GM12878 (cell line): ENCODE measurements at regions not wholly inside any gene's neighbourhood (a gene's known extent, or its start where the extent isn't known, plus 50 kb on each side); places are given as distances from the start of the nearest gene placed in this dataset.

Experiments used
- ATAC-seq: fragments of 200-7000 bp; cut with Tn5 transposase; 3 replicates; pipeline ENCODE4 v1.9.1; 2020; ENCODE audit warnings: mild to moderate bottlenecking, moderate library complexity
- BruUV-seq: library from RNA; stranded (reverse); fragments of 400-500 nt; replicated peaks from 2 replicates; lab custom pipeline; 2021; lab: Mats Ljungman, UMichigan
- CTCF ChIA-PET: fragments of 300-600 bp; sonication (Branson Sonifier 250); formaldehyde crosslinking; extraction: SDS; loops from one replicate; lab custom pipeline; 2021; ENCODE audit warnings: inconsistent platforms; lab: Yijun Ruan, JAX
- POLR2A ChIA-PET: fragments of 350-600 bp; formaldehyde crosslinking; extraction: SDS; loops from one replicate; lab custom pipeline; 2021; ENCODE audit warnings: inconsistent platforms; lab: Charles Lee
- RAD21 ChIA-PET: fragments of 300-600 bp; sonication (Branson Sonifier 250); formaldehyde crosslinking; loops from one replicate; lab custom pipeline; 2023; ENCODE audit warnings: antibody characterized with exemption; ENCODE audit not compliant: unreplicated experiment; lab: Charles Lee
- SMC1A ChIA-PET: fragments of 300-600 bp; sonication (Branson Sonifier 250); formaldehyde crosslinking; loops from one replicate; lab custom pipeline; 2023; ENCODE audit not compliant: unreplicated experiment, uncharacterized antibody; lab: Charles Lee
- DNase-seq: peaks from one replicate; pipeline ENCODE4 v3.0.0-alpha.2; 2011; ENCODE audit warnings: low read depth, low spot score
- FAIRE-seq: peaks from 3 replicates; lab custom pipeline; 2011; peaks lifted over from hg19 to GRCh38; lab: Jason Lieb, UNC
- H2AFZ ChIP-seq: 2 replicates; pipeline ENCODE4 v1.6.0; 2011; ENCODE audit warnings: low read depth, low read length, control low read depth; ENCODE audit not compliant: control insufficient read depth
- H3K27ac ChIP-seq: 2 replicates; pipeline ENCODE4 v1.5.1; 2011; ENCODE audit warnings: control low read depth; ENCODE audit not compliant: control insufficient read depth, insufficient read depth
- H3K27me3 ChIP-seq, 2 experiments: replicated peaks in 1 of 2; 2 replicates each; pipeline versions ENCODE4 v1.6.0 to v1.6.1; 2011; ENCODE audit warnings: low read length in 1 of 2; ENCODE audit not compliant: control insufficient read depth in 2 of 2, insufficient read depth in 2 of 2
- H3K36me3 ChIP-seq, 2 experiments: 2 replicates each; pipeline ENCODE4 v1.5.1; 2011; ENCODE audit warnings: low read length in 1 of 2; ENCODE audit not compliant: control insufficient read depth in 2 of 2, insufficient read depth in 2 of 2
- H3K4me1 ChIP-seq: 2 replicates; pipeline ENCODE4 v1.6.1; 2011; ENCODE audit warnings: mild to moderate bottlenecking, low read length, moderate library complexity, mixed read lengths; ENCODE audit not compliant: control insufficient read depth, insufficient read depth
- H3K4me2 ChIP-seq: 2 replicates; pipeline ENCODE4 v1.6.0; 2011; ENCODE audit warnings: control low read depth; ENCODE audit not compliant: control insufficient read depth, insufficient read depth
- H3K4me3 ChIP-seq: fragments of 200-600 bp; sonication (generic); 2 replicates; pipeline ENCODE4 v1.5.1; 2016
- H3K79me2 ChIP-seq: 2 replicates; pipeline ENCODE4 v1.6.0; 2011; ENCODE audit warnings: low read length; ENCODE audit not compliant: control insufficient read depth, insufficient read depth
- H3K9ac ChIP-seq: 2 replicates; pipeline ENCODE4 v1.8.0; 2011; ENCODE audit warnings: low read length, control low read depth, mixed read lengths; ENCODE audit not compliant: control insufficient read depth, insufficient read depth
- H3K9me3 ChIP-seq: replicated peaks from 3 replicates; pipeline ENCODE4 v1.5.1; 2011; ENCODE audit warnings: mild to moderate bottlenecking, low read length; ENCODE audit not compliant: control insufficient read depth, insufficient read depth
- H4K20me1 ChIP-seq: 2 replicates; pipeline ENCODE4 v1.6.0; 2011; ENCODE audit not compliant: control insufficient read depth, insufficient read depth
- CBX5 ChIP-seq: sonication (generic); IDR thresholded peaks from 2 replicates; pipeline ENCODE4 v1.6.1; 2016; ENCODE audit warnings: low read depth, moderate library complexity, mild to moderate bottlenecking, inconsistent platforms
- E2F8 ChIP-seq: fragments of 450-650 bp; IDR thresholded peaks from 2 replicates; pipeline ENCODE4 v1.6.1; 2018; ENCODE audit warnings: mild to moderate bottlenecking, low read depth, moderate library complexity; ENCODE audit not compliant: partially characterized antibody
- EGR1 ChIP-seq, 2 experiments: IDR thresholded peaks; 1 replicate in 1 of 2; 2 replicates in 1 of 2; pipeline ENCODE4 v1.6.1; 2011 to 2012; ENCODE audit warnings: low read depth in 2 of 2, low read length in 2 of 2, borderline replicate concordance in 1 of 2, mild to moderate bottlenecking in 1 of 2, moderate library complexity in 1 of 2
- GABPA ChIP-seq: IDR thresholded peaks from 2 replicates; pipeline ENCODE4 v1.6.1; 2014; ENCODE audit warnings: antibody characterized with exemption, low read depth, mild to moderate bottlenecking, inconsistent platforms
- IKZF2 ChIP-seq, 2 experiments: fragments of 450-650 bp; IDR thresholded peaks; 2 replicates each; pipeline ENCODE4 v1.6.1; 2017; ENCODE audit warnings: mild to moderate bottlenecking in 2 of 2, moderate library complexity in 2 of 2
- MYB ChIP-seq: fragments of 150-350 bp; IDR thresholded peaks from 2 replicates; pipeline ENCODE4 v1.6.1; 2014; ENCODE audit warnings: mild to moderate bottlenecking, low read depth, low read length, borderline replicate concordance
- NFYA ChIP-seq: IDR thresholded peaks from 2 replicates; pipeline ENCODE4 v1.6.1; 2011; ENCODE audit warnings: low read depth, mild to moderate bottlenecking, low read length, improper control_type of control experiment, borderline replicate concordance
- NR2C1 ChIP-seq: fragments of 450-650 bp; IDR thresholded peaks from 2 replicates; pipeline ENCODE4 v1.6.1; 2017; ENCODE audit warnings: antibody characterized with exemption, mild to moderate bottlenecking, moderate library complexity
- POLR2AphosphoS2 ChIP-seq: IDR thresholded peaks from 2 replicates; pipeline ENCODE4 v1.6.1; 2011; ENCODE audit warnings: low read depth, mild to moderate bottlenecking, low read length, improper control_type of control experiment, moderate library complexity
- RBBP5 ChIP-seq: fragments of 200-600 bp; sonication (generic); conservative IDR thresholded peaks from 2 replicates; pipeline ENCODE4 v1.6.1; 2016
- SREBF2 ChIP-seq: IDR thresholded peaks from 2 replicates; pipeline ENCODE4 v1.6.1; 2012; ENCODE audit warnings: mild to moderate bottlenecking, low read length
- SUPT20H ChIP-seq: IDR thresholded peaks from 2 replicates; pipeline ENCODE4 v1.6.1; 2011; ENCODE audit warnings: low read depth, mild to moderate bottlenecking, low read length, moderate library complexity, borderline replicate concordance; ENCODE audit not compliant: control insufficient read depth
- ZBTB40 ChIP-seq: fragments of 450-650 bp; IDR thresholded peaks from 2 replicates; pipeline ENCODE4 v1.6.1; 2016; ENCODE audit warnings: mild to moderate bottlenecking, moderate library complexity, borderline replicate concordance
- ZNF622 ChIP-seq: fragments of 450-650 bp; IDR thresholded peaks from 2 replicates; pipeline ENCODE4 v1.6.1; 2017; ENCODE audit warnings: mild to moderate bottlenecking, inconsistent platforms
- WGBS: methylation state at CpG from one replicate; pipeline ENCODE4 v1.1.6; 2016; ENCODE audit warnings: low lambda C conversion rate; ENCODE audit not compliant: insufficient replicate concordance, insufficient coverage; ENCODE audit errors: missing lambda C conversion rate; 5-methylcytosine and 5-hydroxymethylcytosine counted together
- in situ Hi-C: fragments of 300-500 bp; cut with MboI; formaldehyde crosslinking; loops from 9 replicates; pipeline ENCODE4 v1.14.3; 2018; ENCODE audit warnings: mixed read lengths
- intact Hi-C: fragments of 100-400 bp; cut with micrococcal nuclease; formaldehyde crosslinking; loops from one replicate; pipeline ENCODE4 v1.14.2; 2022; ENCODE audit not compliant: unreplicated experiment
- TF ChIP-seq, protein P1 (sequence below): fragments of 150-350 bp; IDR thresholded peaks from 2 replicates; pipeline ENCODE4 v1.6.1; 2016; ENCODE audit warnings: low read depth, low read length

- DNase-seq (no peak), FAIRE-seq (no peak), ATAC-seq (peak; percentile 34; the same call in 1 of the 3 replicates)
- Histone ChIP-seq H3K9ac (no peak overlapping the region), H3K4me2 (no peak overlapping the region), H3K4me3 (no peak overlapping the region), H3K4me1 (peaks cover 9% of the 10 kb centered on the region), H3K9me3 (no peaks in the 10 kb centered on the region), H3K79me2 (no peaks in the 10 kb centered on the region), H2AFZ (no peak overlapping the region), H3K36me3 (no peaks in the 10 kb centered on the region), H3K27ac (no peak overlapping the region), H3K27me3 (no peaks in the 10 kb centered on the region), H4K20me1 (no peaks in the 10 kb centered on the region)
- WGBS = 58% methylated on average over 4 of the region's 4 CpGs
- ChIA-PET CTCF (interaction anchor here (0.6 kb wide), 1 partner anchor 49 kb away, joined by 3 read pairs; no protein-coding TSS in a partner anchor), SMC1A (interaction anchor here (0.5 kb wide), 1 partner anchor 202 kb away, joined by 3 read pairs; no protein-coding TSS in a partner anchor), RAD21 (no interaction called here), POLR2A (no interaction called here)
- no TSS peak for BruUV-seq
- in situ Hi-C loops (no loop called here), intact Hi-C loops (no loop called here)
- TF ChIP-seq NFYA (no peak), RBBP5 (no peak), MYB (no peak), IKZF2 (IDR thresholded peaks at IDR 0.05) (no peak), POLR2AphosphoS2 (no peak), ZBTB40 (no peak), CBX5 (no peak), SUPT20H (no peak), ZNF622 (no peak), E2F8 (no peak), GABPA (no peak), EGR1 (IDR thresholded peaks at IDR 0.05; ENCODE audit: borderline replicate concordance in 1 of 2, low read depth in 2 of 2, low read length in 2 of 2) (no peak), NR2C1 (no peak), SREBF2 (no peak)
- TF ChIP-seq, protein P1, sequence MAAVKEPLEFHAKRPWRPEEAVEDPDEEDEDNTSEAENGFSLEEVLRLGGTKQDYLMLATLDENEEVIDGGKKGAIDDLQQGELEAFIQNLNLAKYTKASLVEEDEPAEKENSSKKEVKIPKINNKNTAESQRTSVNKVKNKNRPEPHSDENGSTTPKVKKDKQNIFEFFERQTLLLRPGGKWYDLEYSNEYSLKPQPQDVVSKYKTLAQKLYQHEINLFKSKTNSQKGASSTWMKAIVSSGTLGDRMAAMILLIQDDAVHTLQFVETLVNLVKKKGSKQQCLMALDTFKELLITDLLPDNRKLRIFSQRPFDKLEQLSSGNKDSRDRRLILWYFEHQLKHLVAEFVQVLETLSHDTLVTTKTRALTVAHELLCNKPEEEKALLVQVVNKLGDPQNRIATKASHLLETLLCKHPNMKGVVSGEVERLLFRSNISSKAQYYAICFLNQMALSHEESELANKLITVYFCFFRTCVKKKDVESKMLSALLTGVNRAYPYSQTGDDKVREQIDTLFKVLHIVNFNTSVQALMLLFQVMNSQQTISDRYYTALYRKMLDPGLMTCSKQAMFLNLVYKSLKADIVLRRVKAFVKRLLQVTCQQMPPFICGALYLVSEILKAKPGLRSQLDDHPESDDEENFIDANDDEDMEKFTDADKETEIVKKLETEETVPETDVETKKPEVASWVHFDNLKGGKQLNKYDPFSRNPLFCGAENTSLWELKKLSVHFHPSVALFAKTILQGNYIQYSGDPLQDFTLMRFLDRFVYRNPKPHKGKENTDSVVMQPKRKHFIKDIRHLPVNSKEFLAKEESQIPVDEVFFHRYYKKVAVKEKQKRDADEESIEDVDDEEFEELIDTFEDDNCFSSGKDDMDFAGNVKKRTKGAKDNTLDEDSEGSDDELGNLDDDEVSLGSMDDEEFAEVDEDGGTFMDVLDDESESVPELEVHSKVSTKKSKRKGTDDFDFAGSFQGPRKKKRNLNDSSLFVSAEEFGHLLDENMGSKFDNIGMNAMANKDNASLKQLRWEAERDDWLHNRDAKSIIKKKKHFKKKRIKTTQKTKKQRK = no peak
Measured at GRCh38 chr3:181912384-181912783, 200.7 kb downstream of the SOX2 start.
